ENCODE measurements at regions not wholly inside any gene's neighbourhood (a gene's known extent, or its start where the extent isn't known, plus 50 kb on each side); places are given as distances from the start of the nearest gene placed in this dataset.

DNA sequence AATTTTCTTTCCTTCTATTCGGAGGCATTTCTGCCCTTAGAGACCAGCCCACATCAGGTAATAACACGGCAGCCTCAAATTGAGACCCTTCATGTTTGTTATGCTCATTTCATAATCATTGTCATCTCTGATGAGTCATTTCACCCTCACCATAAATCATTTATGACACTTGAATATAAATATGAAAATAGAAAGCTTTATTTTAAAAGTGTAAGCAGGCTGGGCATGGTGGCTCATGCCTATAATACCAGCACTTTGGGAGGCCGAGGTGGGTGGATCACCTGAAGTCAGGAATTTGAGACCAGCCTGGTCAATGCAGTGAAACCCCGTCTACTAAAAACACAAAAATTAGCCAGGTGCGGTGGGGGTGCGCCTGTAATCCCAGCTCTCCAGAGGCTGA lies 57.4 kb upstream of the EGFR start:
- TF ChIP-seq, protein P1, sequence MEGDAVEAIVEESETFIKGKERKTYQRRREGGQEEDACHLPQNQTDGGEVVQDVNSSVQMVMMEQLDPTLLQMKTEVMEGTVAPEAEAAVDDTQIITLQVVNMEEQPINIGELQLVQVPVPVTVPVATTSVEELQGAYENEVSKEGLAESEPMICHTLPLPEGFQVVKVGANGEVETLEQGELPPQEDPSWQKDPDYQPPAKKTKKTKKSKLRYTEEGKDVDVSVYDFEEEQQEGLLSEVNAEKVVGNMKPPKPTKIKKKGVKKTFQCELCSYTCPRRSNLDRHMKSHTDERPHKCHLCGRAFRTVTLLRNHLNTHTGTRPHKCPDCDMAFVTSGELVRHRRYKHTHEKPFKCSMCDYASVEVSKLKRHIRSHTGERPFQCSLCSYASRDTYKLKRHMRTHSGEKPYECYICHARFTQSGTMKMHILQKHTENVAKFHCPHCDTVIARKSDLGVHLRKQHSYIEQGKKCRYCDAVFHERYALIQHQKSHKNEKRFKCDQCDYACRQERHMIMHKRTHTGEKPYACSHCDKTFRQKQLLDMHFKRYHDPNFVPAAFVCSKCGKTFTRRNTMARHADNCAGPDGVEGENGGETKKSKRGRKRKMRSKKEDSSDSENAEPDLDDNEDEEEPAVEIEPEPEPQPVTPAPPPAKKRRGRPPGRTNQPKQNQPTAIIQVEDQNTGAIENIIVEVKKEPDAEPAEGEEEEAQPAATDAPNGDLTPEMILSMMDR (conservative IDR thresholded peaks at IDR 0.05; ENCODE audit: low read depth, low read length), result no peak
- TF ChIP-seq EZH2 (IDR thresholded peaks at IDR 0.05; ENCODE audit: borderline replicate concordance, low read depth, low read length, poor library complexity, severe bottlenecking), result no peak

All from A673 (cell line).